CD4-positive, alpha-beta T cell treated with Interleukin-4 for 4 hours (primary cell): ENCODE measurements at regions not wholly inside any gene's neighbourhood (a gene's known extent, or its start where the extent isn't known, plus 50 kb on each side); places are given as distances from the start of the nearest gene placed in this dataset.

Source experiments
- DNase-seq: peaks from one replicate; pipeline ENCODE4 v3.0.0-alpha.2; 2020

- no peak for DNase-seq
Measured at GRCh38 chr3:117695871-117696645, 986.5 kb downstream of the TUSC7 start.

- no peak for DNase-seq
Measured at GRCh38 chr3:117696851-117697407, 987.4 kb downstream of the TUSC7 start.

GRCh38 chr3:117699058-117699457 is 989.5 kb downstream of the TUSC7 start:
- DNase-seq: no peak

GRCh38 chr3:117700573-117701360 is 991.2 kb downstream of the TUSC7 start:
- no peak for DNase-seq

- DNase-seq: no peak
Measured at GRCh38 chr3:117705011-117705410, 995.4 kb downstream of the TUSC7 start.

GRCh38 chr3:117706037-117706436 is 996.5 kb downstream of the TUSC7 start:
- no peak for DNase-seq

- no peak for DNase-seq
Measured at GRCh38 chr3:117706756-117707155, 997.2 kb downstream of the TUSC7 start.

GRCh38 chr3:117708601-117709000 is 999.0 kb downstream of the TUSC7 start:
- no peak for DNase-seq

GRCh38 chr3:117709108-117709507 is 999.5 kb downstream of the TUSC7 start:
- no peak for DNase-seq

- DNase-seq: no peak
Measured at GRCh38 chr3:117710501-117710900, 1000.9 kb downstream of the TUSC7 start.

- no peak for DNase-seq
Measured at GRCh38 chr3:117719316-117719926, 1009.8 kb downstream of the TUSC7 start.

- no peak for DNase-seq
Measured at GRCh38 chr3:117721866-117722265, 1012.3 kb downstream of the TUSC7 start.

- peak; percentile 5 for DNase-seq
Measured at GRCh38 chr3:117722856-117723255, 1013.3 kb downstream of the TUSC7 start.

- no peak for DNase-seq
Measured at GRCh38 chr3:117723825-117724224, 1014.2 kb downstream of the TUSC7 start.

GRCh38 chr3:117725314-117725713 is 1015.7 kb downstream of the TUSC7 start:
- no peak for DNase-seq

GRCh38 chr3:117726776-117727175 is 1017.2 kb downstream of the TUSC7 start:
- DNase-seq: no peak

- no peak for DNase-seq
Measured at GRCh38 chr3:117728226-117728625, 1018.6 kb downstream of the TUSC7 start.

GRCh38 chr3:117734496-117734895 is 1024.9 kb downstream of the TUSC7 start:
- no peak for DNase-seq

- DNase-seq: no peak
Measured at GRCh38 chr3:117735481-117736101, 1026.0 kb downstream of the TUSC7 start.

GRCh38 chr3:117736846-117737245 is 1027.3 kb downstream of the TUSC7 start:
- DNase-seq: no peak

GRCh38 chr3:117743993-117744392 is 1034.4 kb downstream of the TUSC7 start:
- DNase-seq: no peak

- no peak for DNase-seq
Measured at GRCh38 chr3:117744935-117745334, 1035.4 kb downstream of the TUSC7 start.

- no peak for DNase-seq
Measured at GRCh38 chr3:117745516-117745915, 1035.9 kb downstream of the TUSC7 start.
